ENCODE measurements at regions not wholly inside any gene's neighbourhood (a gene's known extent, or its start where the extent isn't known, plus 50 kb on each side); places are given as distances from the start of the nearest gene placed in this dataset.
"Not testable (repeated sequence)": the region's sequence is repeated elsewhere in the genome, so short reads cannot be mapped to it uniquely, and the experiment has no call there.

- H3K4me2 ChIP-seq (ENCODE audit: low read depth, low read length); H2BK15ac ChIP-seq (ENCODE audit: low read depth, low read length); H3K9me3 ChIP-seq (ENCODE audit: control insufficient read depth, insufficient read depth, low read length); H2BK5ac ChIP-seq (ENCODE audit: low read depth, low read length, poor library complexity, severe bottlenecking); H3K27ac ChIP-seq (ENCODE audit: insufficient read depth, low read length); H4K5ac ChIP-seq (ENCODE audit: low read depth, low read length); H3K36me3 ChIP-seq (ENCODE audit: control insufficient read depth, insufficient read depth, low read length); H2AFZ ChIP-seq (replicated peaks; ENCODE audit: low read length, poor library complexity); H3K4me3 ChIP-seq (ENCODE audit: insufficient read depth, low read depth, low read length); H2BK120ac ChIP-seq (ENCODE audit: low read depth, low read length); H3K4me1 ChIP-seq (ENCODE audit: control insufficient read depth, insufficient read depth, low read length); dilution Hi-C loops (cut with HindIII; ENCODE audit: low sequenced_read_pairs, unreplicated experiment); CTCF ChIA-PET; H4K8ac ChIP-seq (ENCODE audit: low read depth in 2 of 2, low read length in 2 of 2); H3K4ac ChIP-seq (ENCODE audit: low read depth, low read length); POLR2A ChIA-PET (ENCODE audit: unreplicated experiment); intact Hi-C loops (cut with micrococcal nuclease); H3K23ac ChIP-seq (ENCODE audit: low read depth, low read length); H3K9me1 ChIP-seq (ENCODE audit: insufficient read depth, low read length); BruUV-seq (replicated peaks); in situ Hi-C loops (cut with MboI; ENCODE audit: low sequenced_read_pairs); H3K18ac ChIP-seq (ENCODE audit: low read depth, low read length); H3K56ac ChIP-seq (ENCODE audit: extremely low read depth, insufficient read depth, low read length); H2BK20ac ChIP-seq (ENCODE audit: low read depth, low read length); H3K14ac ChIP-seq (replicated peaks; ENCODE audit: low read depth, low read length); H4K91ac ChIP-seq (ENCODE audit: insufficient read depth, low read depth, low read length); H3K9ac ChIP-seq (ENCODE audit: low read depth, low read length); H2AK5ac ChIP-seq (ENCODE audit: low read depth, low read length); H3K79me1 ChIP-seq (ENCODE audit: low read depth in 1 of 2, low read length in 2 of 2); H3K27me3 ChIP-seq (ENCODE audit: control insufficient read depth, insufficient read depth, low read length); ATAC-seq (ENCODE audit: low read depth); H4K20me1 ChIP-seq (ENCODE audit: insufficient read depth, low read length); H2AK9ac ChIP-seq (replicated peaks; ENCODE audit: low read depth, low read length, poor library complexity); DNase-seq: not testable (repeated sequence)
- 90% methylated on average over 2 of the region's 9 CpGs; no CpG with 5 or more reads in 1 of the 2 experiments for WGBS, 2 experiments (ENCODE audit: extremely low coverage in 2 of 2, insufficient read length in 1 of 2)
These were observed 70.8 kb upstream of the GOLGA6L6 start for GRCh38 chr15:20612356-20612755.

- CTCF ChIA-PET; H3K23ac ChIP-seq (ENCODE audit: low read depth, low read length); BruUV-seq (replicated peaks); H3K27me3 ChIP-seq (ENCODE audit: control insufficient read depth, insufficient read depth, low read length); dilution Hi-C loops (cut with HindIII; ENCODE audit: low sequenced_read_pairs, unreplicated experiment); H3K36me3 ChIP-seq (ENCODE audit: control insufficient read depth, insufficient read depth, low read length); H3K79me1 ChIP-seq (ENCODE audit: low read depth in 1 of 2, low read length in 2 of 2); POLR2A ChIA-PET (ENCODE audit: unreplicated experiment); H3K27ac ChIP-seq (ENCODE audit: insufficient read depth, low read length); H2AK5ac ChIP-seq (ENCODE audit: low read depth, low read length); H3K9me3 ChIP-seq (ENCODE audit: control insufficient read depth, insufficient read depth, low read length); DNase-seq; H3K9me1 ChIP-seq (ENCODE audit: insufficient read depth, low read length); H3K14ac ChIP-seq (replicated peaks; ENCODE audit: low read depth, low read length); intact Hi-C loops (cut with micrococcal nuclease); H3K56ac ChIP-seq (ENCODE audit: extremely low read depth, insufficient read depth, low read length); H2AFZ ChIP-seq (replicated peaks; ENCODE audit: low read length, poor library complexity); H2BK5ac ChIP-seq (ENCODE audit: low read depth, low read length, poor library complexity, severe bottlenecking); H2BK15ac ChIP-seq (ENCODE audit: low read depth, low read length); H3K4me2 ChIP-seq (ENCODE audit: low read depth, low read length); H4K91ac ChIP-seq (ENCODE audit: insufficient read depth, low read depth, low read length); H4K8ac ChIP-seq (ENCODE audit: low read depth in 2 of 2, low read length in 2 of 2); H4K5ac ChIP-seq (ENCODE audit: low read depth, low read length); in situ Hi-C loops (cut with MboI; ENCODE audit: low sequenced_read_pairs); H3K4me3 ChIP-seq (ENCODE audit: insufficient read depth, low read depth, low read length); H3K9ac ChIP-seq (ENCODE audit: low read depth, low read length); H3K4ac ChIP-seq (ENCODE audit: low read depth, low read length); H2BK20ac ChIP-seq (ENCODE audit: low read depth, low read length); H2BK120ac ChIP-seq (ENCODE audit: low read depth, low read length); H4K20me1 ChIP-seq (ENCODE audit: insufficient read depth, low read length); H3K18ac ChIP-seq (ENCODE audit: low read depth, low read length); H2AK9ac ChIP-seq (replicated peaks; ENCODE audit: low read depth, low read length, poor library complexity); H3K4me1 ChIP-seq (ENCODE audit: control insufficient read depth, insufficient read depth, low read length); ATAC-seq (ENCODE audit: low read depth): not testable (repeated sequence)
- WGBS, 2 experiments (ENCODE audit: extremely low coverage in 2 of 2, insufficient read length in 1 of 2) = no CpG with 5 or more reads among the region's 11 CpGs
These were observed 70.2 kb upstream of the GOLGA6L6 start for GRCh38 chr15:20611667-20612290.
